ENCODE measurements at regions not wholly inside any gene's neighbourhood (a gene's known extent, or its start where the extent isn't known, plus 50 kb on each side); places are given as distances from the start of the nearest gene placed in this dataset.

GRCh38 chr10:130869179-130869841 lies 442.2 kb downstream of the TCERG1L start:
- BruUV-seq (replicated peaks), result no TSS peak
- Mint-ChIP-seq H3K9me3 (ENCODE audit: unreplicated experiment) (peaks cover 16% of the 10 kb centered on the region), H3K4me1 (ENCODE audit: insufficient read depth, unreplicated experiment) (no peaks in the 10 kb centered on the region), H3K27me3 (ENCODE audit: insufficient read depth, unreplicated experiment) (no peaks in the 10 kb centered on the region), H3K27ac (ENCODE audit: low read depth, unreplicated experiment) (no peak overlapping the region), H3K4me3 (ENCODE audit: unreplicated experiment) (no peak overlapping the region), H3K36me3 (ENCODE audit: insufficient read depth, unreplicated experiment) (no peaks in the 10 kb centered on the region)
- ChIA-PET CTCF (interaction anchor here (0.7 kb wide), 1 partner anchor 472 kb away, joined by 3 read pairs; no protein-coding TSS in a partner anchor), POLR2A (no interaction called here)
- TF ChIP-seq CTCF (IDR thresholded peaks at IDR 0.05; ENCODE audit: unreplicated experiment), result no peak
- intact Hi-C loops (cut with micrococcal nuclease), result no loop called here
- no peak for DNase-seq (ENCODE audit: unreplicated experiment)

GRCh38 chr10:130871406-130871805 lies 440.1 kb downstream of the TCERG1L start:
- CTCF ChIA-PET, result interaction anchor here (0.6 to 0.7 kb wide), 3 partner anchors 464 to 771 kb away, joined by 3 read pairs; no protein-coding TSS in a partner anchor
- no peaks in the 10 kb centered on the region for H3K27me3 Mint-ChIP-seq (ENCODE audit: insufficient read depth, unreplicated experiment)
- BruUV-seq (replicated peaks), result no TSS peak
- DNase-seq (ENCODE audit: unreplicated experiment), result no peak
- H3K4me1 Mint-ChIP-seq (ENCODE audit: insufficient read depth, unreplicated experiment), result no peaks in the 10 kb centered on the region
- no peak overlapping the region for H3K4me3 Mint-ChIP-seq (ENCODE audit: unreplicated experiment)
- peaks cover 32% of the 10 kb centered on the region for H3K9me3 Mint-ChIP-seq (ENCODE audit: unreplicated experiment)
- intact Hi-C loops (cut with micrococcal nuclease), result no loop called here
- H3K36me3 Mint-ChIP-seq (ENCODE audit: insufficient read depth, unreplicated experiment), result no peaks in the 10 kb centered on the region
- POLR2A ChIA-PET, result no interaction called here
- no peak overlapping the region for H3K27ac Mint-ChIP-seq (ENCODE audit: low read depth, unreplicated experiment)
- no peak for TF ChIP-seq CTCF (IDR thresholded peaks at IDR 0.05; ENCODE audit: unreplicated experiment)

- intact Hi-C loops (cut with micrococcal nuclease), result no loop called here
- BruUV-seq (replicated peaks), result no TSS peak
- Mint-ChIP-seq H3K4me1 (ENCODE audit: insufficient read depth, unreplicated experiment) (no peaks in the 10 kb centered on the region), H3K27me3 (ENCODE audit: insufficient read depth, unreplicated experiment) (no peaks in the 10 kb centered on the region), H3K4me3 (ENCODE audit: unreplicated experiment) (no peak overlapping the region), H3K27ac (ENCODE audit: low read depth, unreplicated experiment) (no peak overlapping the region), H3K9me3 (ENCODE audit: unreplicated experiment) (peaks cover 45% of the 10 kb centered on the region), H3K36me3 (ENCODE audit: insufficient read depth, unreplicated experiment) (no peaks in the 10 kb centered on the region)
- ChIA-PET POLR2A (no interaction called here), CTCF (no interaction called here)
- no peak for TF ChIP-seq CTCF (IDR thresholded peaks at IDR 0.05; ENCODE audit: unreplicated experiment)
- no peak for DNase-seq (ENCODE audit: unreplicated experiment)
Observed at GRCh38 chr10:130873636-130874035, 437.9 kb downstream of the TCERG1L start.

GRCh38 chr10:130875116-130875515 lies 436.4 kb downstream of the TCERG1L start:
- intact Hi-C loops (cut with micrococcal nuclease), result no loop called here
- Mint-ChIP-seq H3K27me3 (ENCODE audit: insufficient read depth, unreplicated experiment) (no peaks in the 10 kb centered on the region), H3K4me3 (ENCODE audit: unreplicated experiment) (no peak overlapping the region), H3K4me1 (ENCODE audit: insufficient read depth, unreplicated experiment) (no peaks in the 10 kb centered on the region), H3K27ac (ENCODE audit: low read depth, unreplicated experiment) (no peak overlapping the region), H3K36me3 (ENCODE audit: insufficient read depth, unreplicated experiment) (no peaks in the 10 kb centered on the region), H3K9me3 (ENCODE audit: unreplicated experiment) (peaks cover 40% of the 10 kb centered on the region)
- ChIA-PET POLR2A (no interaction called here), CTCF (no interaction called here)
- BruUV-seq (replicated peaks), result no TSS peak
- DNase-seq (ENCODE audit: unreplicated experiment), result no peak
- no peak for TF ChIP-seq CTCF (IDR thresholded peaks at IDR 0.05; ENCODE audit: unreplicated experiment)

Data from MCF 10A (cell line).